PC-9 (cell line): ENCODE measurements at regions not wholly inside any gene's neighbourhood (a gene's known extent, or its start where the extent isn't known, plus 50 kb on each side); places are given as distances from the start of the nearest gene placed in this dataset.

Source experiments
- EZH2 ChIP-seq: fragments of 200-600 bp; sonication (generic); IDR thresholded peaks from 2 replicates; pipeline ENCODE4 v1.8.0; 2017; ENCODE audit warnings: antibody characterized with exemption, low read depth
- TF ChIP-seq, protein P1 (sequence below): fragments of 200-600 bp; sonication (generic); conservative IDR thresholded peaks from 2 replicates; pipeline ENCODE4 v1.6.1; 2017; ENCODE audit warnings: mixed run types, antibody characterized with exemption, mild to moderate bottlenecking, moderate library complexity

DNA sequence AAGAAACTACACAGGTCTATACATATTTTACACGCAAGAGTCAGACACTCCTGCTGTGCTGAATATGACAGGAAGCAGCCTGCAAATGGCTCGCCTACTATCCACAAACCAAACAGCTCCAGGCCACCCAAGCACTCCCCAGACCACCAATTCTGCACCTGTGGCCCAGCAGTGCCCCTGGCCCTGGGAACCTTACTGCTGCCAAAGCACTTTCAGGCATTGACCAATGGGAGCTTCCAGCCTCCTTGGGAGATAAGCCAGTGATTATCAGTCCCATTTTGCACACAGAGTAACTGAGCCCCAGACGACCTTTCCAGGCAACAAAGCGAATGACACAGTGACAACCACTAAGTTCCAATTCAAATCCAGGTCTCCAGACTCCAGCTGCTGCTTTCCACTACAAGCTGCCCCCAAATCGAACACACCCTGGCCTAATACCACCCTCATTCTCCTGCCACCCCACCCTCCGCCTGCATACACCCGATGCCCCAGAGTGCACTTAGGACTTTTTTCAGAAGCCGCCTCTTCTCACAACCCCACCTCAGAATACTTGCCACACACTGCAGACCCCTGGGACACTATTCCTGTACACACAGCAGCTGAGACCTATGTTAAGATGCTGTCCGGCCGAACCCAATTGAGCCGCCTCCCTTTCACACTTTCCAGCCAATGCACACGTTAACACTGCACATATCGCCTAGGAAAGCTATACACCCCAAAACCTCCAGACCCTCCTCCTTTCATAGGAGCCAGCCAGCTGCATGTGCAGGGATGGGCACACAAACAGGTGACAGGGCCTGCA is 126.1 kb upstream of the PRMT8 start:
- TF ChIP-seq, protein P1, sequence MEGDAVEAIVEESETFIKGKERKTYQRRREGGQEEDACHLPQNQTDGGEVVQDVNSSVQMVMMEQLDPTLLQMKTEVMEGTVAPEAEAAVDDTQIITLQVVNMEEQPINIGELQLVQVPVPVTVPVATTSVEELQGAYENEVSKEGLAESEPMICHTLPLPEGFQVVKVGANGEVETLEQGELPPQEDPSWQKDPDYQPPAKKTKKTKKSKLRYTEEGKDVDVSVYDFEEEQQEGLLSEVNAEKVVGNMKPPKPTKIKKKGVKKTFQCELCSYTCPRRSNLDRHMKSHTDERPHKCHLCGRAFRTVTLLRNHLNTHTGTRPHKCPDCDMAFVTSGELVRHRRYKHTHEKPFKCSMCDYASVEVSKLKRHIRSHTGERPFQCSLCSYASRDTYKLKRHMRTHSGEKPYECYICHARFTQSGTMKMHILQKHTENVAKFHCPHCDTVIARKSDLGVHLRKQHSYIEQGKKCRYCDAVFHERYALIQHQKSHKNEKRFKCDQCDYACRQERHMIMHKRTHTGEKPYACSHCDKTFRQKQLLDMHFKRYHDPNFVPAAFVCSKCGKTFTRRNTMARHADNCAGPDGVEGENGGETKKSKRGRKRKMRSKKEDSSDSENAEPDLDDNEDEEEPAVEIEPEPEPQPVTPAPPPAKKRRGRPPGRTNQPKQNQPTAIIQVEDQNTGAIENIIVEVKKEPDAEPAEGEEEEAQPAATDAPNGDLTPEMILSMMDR, result no peak
- TF ChIP-seq EZH2, result no peak
